GM12892 (cell line): ENCODE measurements at regions not wholly inside any gene's neighbourhood (a gene's known extent, or its start where the extent isn't known, plus 50 kb on each side); places are given as distances from the start of the nearest gene placed in this dataset.

Experiments
- DNase-seq: peaks from one replicate; pipeline ENCODE4 v3.0.0; 2011; ENCODE audit not compliant: insufficient read length
- FAIRE-seq: peaks from 2 replicates; lab custom pipeline; 2011; peaks lifted over from hg19 to GRCh38; lab: Jason Lieb, UNC
- POLR2A ChIP-seq: IDR thresholded peaks from 2 replicates; pipeline ENCODE4 v1.6.1; 2011; ENCODE audit warnings: low read depth, low read length, control low read depth
- POLR2AphosphoS5 ChIP-seq: IDR thresholded peaks from 2 replicates; pipeline ENCODE4 v1.6.1; 2011; ENCODE audit warnings: low read depth, low read length, control low read depth
- TAF1 ChIP-seq: IDR thresholded peaks from 2 replicates; pipeline ENCODE4 v1.6.1; 2011; ENCODE audit warnings: low read depth, mild to moderate bottlenecking, control low read depth, low read length, borderline replicate concordance

GRCh38 chr10:42111076-42111475, 527.3 kb downstream of the ZNF33B start:
- DNase-seq (no peak), FAIRE-seq (no peak)
- no peak for TF ChIP-seq POLR2A
- no peak for TF ChIP-seq TAF1
- TF ChIP-seq POLR2AphosphoS5, result no peak
